Fibroblast of the aortic adventitia (primary cell): ENCODE measurements at regions not wholly inside any gene's neighbourhood (a gene's known extent, or its start where the extent isn't known, plus 50 kb on each side); places are given as distances from the start of the nearest gene placed in this dataset. TPM values are rescaled to one million over a fixed set of nuclear protein-coding genes. Genes with fewer than 3 reads are reported as not detected.

Experiments used
- DNase-seq: peaks from one replicate; pipeline ENCODE4 v3.0.0-alpha.2; 2010; ENCODE audit warnings: low read depth
- H3K4me3 ChIP-seq: 2 replicates; pipeline ENCODE4 v1.5.1; 2011; ENCODE audit warnings: low read depth, mild to moderate bottlenecking, control low read depth, low read length, moderate library complexity
- CTCF ChIP-seq: IDR thresholded peaks from 2 replicates; pipeline ENCODE4 v1.5.1; 2011; ENCODE audit warnings: mild to moderate bottlenecking, low read length, control low read depth, inconsistent platforms; ENCODE audit not compliant: insufficient read depth
- small RNA-seq: library from RNA; depleted of rRNA; stranded (forward); fragments of <200 nt; gene quantifications from one replicate; pipeline ENCODE3, GENCODE V24; 2012

GRCh38 chr20:59526242-59527225 is 77.8 kb upstream of the PHACTR3 start:
- DNase-seq, result no peak
- TF ChIP-seq CTCF, result peak; percentile 23
- no peak overlapping the region for H3K4me3 ChIP-seq

- H3K4me3 ChIP-seq, result no peak overlapping the region
- DNase-seq, result no peak
- TF ChIP-seq CTCF, result no peak
These were observed 73.6 kb upstream of the PHACTR3 start for GRCh38 chr20:59530782-59531181.

GRCh38 chr20:59537991-59538390 is 66.3 kb upstream of the PHACTR3 start:
- no peak for DNase-seq
- TF ChIP-seq CTCF, result no peak
- H3K4me3 ChIP-seq, result no peak overlapping the region

GRCh38 chr20:59547596-59547995 is 56.7 kb upstream of the PHACTR3 start:
- DNase-seq, result no peak
- H3K4me3 ChIP-seq, result no peak overlapping the region
- no peak for TF ChIP-seq CTCF

Small RNA genes in the stretch of these regions (small RNA-seq; reads per million reads assigned to genes)
- gene PIEZO1P1, result not detected
